ENCODE measurements at regions not wholly inside any gene's neighbourhood (a gene's known extent, or its start where the extent isn't known, plus 50 kb on each side); places are given as distances from the start of the nearest gene placed in this dataset.

DNA sequence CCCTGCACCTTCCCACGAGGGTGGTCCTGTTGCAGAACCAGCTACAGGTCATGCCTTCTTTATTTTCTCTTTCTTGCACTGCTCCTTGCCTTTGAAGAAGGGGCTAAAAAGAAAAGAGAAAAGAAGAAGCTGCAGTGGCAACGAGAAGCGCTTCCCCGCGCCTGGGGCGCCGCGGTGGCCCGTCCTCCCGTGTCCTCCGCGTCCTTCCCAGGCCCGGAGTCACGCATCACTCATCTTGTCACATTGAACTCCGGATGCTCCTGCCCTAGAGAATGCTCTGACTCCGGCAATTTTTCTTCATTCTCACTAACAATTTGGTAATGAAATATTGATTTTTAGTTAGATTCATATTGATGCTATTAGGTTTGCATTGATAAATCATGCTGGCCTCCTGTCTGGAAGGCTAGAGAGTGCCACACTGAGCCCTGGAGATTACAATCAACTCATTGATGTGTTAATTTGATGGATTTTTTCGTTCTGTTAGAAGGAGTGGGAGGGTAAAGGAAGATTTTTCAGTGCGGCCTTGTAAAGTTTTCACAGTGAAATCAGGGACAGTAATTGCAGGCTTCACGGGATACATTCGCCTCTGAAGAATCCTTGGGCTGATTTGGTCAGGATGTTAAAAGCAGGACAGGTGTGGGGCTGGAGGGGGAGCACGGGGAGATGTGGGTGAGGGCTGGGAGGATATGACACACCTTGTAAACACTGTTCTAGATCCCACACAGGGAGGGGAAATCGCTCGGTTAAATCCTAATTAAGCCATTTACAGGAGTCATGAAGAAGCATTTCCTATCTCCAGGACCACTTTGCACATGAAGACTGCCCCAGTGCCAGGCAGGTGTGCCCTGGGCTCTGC is 349.3 kb downstream of the ZNF516 start:
- DNase-seq = no peak
- TF ChIP-seq POLR2A (IDR thresholded peaks at IDR 0.05; ENCODE audit: low read length) (no peak), GATA1 (IDR thresholded peaks at IDR 0.05; ENCODE audit: low read depth, low read length) (no peak)

DNA sequence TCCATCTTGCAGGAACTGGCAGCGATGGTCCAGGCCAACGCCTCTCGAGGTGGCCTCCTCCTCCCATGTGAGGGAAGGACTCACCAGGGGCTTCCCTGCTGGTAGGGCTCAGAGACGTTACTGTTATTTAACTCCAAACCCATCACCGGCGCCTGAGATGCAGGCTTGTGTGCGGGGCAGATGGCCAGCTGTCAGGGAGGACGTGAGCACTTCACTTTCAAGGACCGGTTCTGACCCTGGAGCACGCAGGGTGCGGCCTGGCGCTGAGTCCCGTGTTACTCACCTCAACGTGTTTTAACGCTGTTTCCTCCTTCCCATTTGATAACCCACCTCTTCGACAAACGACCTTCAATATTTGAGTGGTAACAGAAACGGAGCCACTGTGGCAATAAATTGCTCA is 350.2 kb downstream of the ZNF516 start:
- no peak for TF ChIP-seq POLR2A (IDR thresholded peaks at IDR 0.05; ENCODE audit: low read length)
- no peak for DNase-seq

DNA sequence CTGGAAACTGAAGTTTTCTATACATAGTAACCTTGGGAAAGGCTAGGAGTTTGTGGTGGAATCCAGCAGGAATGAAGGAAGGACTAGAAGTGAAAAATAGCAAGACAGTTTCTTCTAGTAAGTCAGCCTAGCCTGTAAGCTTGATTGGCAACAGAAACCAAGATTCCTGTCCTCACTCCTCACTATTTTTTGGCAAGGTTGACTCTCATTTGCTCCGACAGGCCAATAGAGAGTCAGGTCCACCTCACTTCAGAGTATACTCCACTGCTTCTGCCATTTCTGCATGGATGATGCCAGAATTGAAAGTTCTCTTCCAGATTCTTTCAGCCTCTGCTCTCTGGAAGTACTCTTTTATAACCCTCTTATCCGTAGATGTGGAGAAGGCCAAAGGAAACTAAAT is 352.4 kb downstream of the ZNF516 start:
- no peak for TF ChIP-seq GATA1 (IDR thresholded peaks at IDR 0.05; ENCODE audit: low read depth, low read length)
- no peak for TF ChIP-seq POLR2A (IDR thresholded peaks at IDR 0.05; ENCODE audit: low read length)
- DNase-seq = no peak

DNA sequence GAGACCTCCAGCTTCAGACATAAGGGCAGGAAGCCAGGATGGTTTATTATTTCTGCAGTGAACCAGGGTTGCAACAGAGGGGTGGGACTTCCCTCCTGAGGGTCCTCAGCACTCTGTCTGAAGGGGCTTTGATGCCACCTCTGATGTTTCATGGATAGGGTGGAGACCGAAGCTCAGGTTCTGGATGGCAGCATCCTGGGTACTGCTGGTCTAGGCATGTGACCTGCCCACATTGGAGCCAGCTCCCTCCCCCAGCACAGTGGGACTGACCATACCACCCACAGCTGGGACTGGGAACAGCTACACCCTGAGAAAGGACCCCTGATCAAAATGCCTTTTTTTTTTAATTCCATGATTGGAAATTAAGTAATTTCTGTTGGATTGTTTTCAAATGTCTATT is 355.2 kb downstream of the ZNF516 start:
- TF ChIP-seq GATA1 (IDR thresholded peaks at IDR 0.05; ENCODE audit: low read depth, low read length) (no peak), POLR2A (IDR thresholded peaks at IDR 0.05; ENCODE audit: low read length) (no peak)

DNA sequence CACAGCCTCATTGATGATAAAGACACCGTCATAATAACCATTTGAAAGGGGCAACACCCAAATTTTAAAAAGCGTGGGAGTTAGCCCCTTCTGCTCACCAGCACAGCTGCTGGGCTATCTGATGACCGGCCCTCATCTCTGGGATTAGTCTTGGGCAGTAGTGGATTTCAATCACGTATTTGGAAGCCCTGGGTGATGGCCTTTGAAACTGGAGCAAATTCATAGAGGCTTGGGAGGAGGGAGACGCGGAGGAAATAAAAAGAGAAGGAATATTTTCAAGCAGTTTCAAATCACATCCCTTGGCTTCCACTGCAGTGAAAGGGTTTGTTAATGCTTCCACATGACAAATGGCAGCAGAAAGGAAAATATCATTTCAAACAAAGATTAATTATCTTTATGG is 357.8 kb downstream of the ZNF516 start:
- no peak for TF ChIP-seq GATA1 (IDR thresholded peaks at IDR 0.05; ENCODE audit: low read depth, low read length)
- no peak for TF ChIP-seq POLR2A (IDR thresholded peaks at IDR 0.05; ENCODE audit: low read length)
- DNase-seq = no peak

More for the DNA sequence above, 355.2 kb downstream of the ZNF516 start:
- DNase-seq = no peak

DNA sequence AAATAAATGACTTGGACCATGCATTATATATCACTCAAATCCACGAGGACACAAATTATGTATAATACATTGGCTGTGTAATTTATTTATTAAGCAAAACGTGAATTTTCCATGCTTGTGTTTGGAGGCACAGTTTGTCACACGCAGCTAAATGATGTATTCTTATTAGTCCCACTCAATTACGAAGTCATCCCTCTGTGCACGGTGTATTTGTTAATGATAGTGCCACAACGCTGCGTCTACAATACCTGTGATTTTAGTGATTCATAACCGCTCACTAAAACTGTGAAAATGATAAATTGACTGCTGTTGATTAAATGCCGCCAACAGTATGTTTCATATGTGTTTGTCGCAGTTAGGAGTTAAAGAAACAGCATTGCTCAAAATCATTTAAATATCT is 358.3 kb downstream of the ZNF516 start:
- no peak for DNase-seq
- TF ChIP-seq POLR2A (IDR thresholded peaks at IDR 0.05; ENCODE audit: low read length) = no peak
- TF ChIP-seq GATA1 (IDR thresholded peaks at IDR 0.05; ENCODE audit: low read depth, low read length) = no peak

DNA sequence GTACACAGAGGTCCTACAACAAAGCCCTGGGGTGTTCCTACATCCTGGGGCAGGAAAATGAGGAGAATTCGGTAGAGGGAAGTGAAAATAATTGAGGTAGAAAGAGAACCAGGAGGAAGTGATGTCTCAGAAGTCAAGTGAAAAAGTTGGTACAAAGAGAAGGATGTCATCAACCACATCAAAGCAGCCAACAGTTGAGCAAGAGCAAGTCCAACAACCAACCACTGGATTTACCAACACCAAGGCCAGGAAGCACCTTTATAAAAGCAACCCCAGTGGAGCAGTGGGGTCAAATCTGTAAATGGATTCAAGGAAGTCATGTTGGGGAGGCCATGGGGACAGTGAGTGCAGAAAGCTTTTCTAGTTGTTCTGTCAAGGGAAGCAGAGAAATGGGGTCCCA is 360.4 kb downstream of the ZNF516 start:
- no peak for DNase-seq
- TF ChIP-seq GATA1 (IDR thresholded peaks at IDR 0.05; ENCODE audit: low read depth, low read length) = no peak
- TF ChIP-seq POLR2A (IDR thresholded peaks at IDR 0.05; ENCODE audit: low read length) = no peak

DNA sequence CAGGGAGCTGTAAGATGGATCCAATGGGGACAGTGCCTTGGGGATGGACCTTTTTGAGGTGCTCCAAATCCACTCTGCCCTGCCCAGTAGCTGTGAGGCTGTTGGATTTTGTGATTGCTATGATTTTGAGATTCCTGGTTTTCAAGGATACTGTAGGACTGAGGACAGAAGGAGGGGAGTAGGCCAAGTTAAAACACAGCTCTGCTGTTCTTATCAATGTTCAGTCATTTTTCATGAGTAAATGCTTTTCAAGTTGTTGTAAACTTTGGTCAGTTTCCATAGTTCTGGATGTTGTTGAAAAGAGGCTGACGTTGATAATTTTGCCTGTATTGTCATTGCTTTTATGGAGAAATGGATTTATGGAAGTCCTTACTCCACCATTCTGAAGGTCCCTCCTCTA is 361.2 kb downstream of the ZNF516 start:
- TF ChIP-seq GATA1 (IDR thresholded peaks at IDR 0.05; ENCODE audit: low read depth, low read length) (no peak), POLR2A (IDR thresholded peaks at IDR 0.05; ENCODE audit: low read length) (no peak)
- no peak for DNase-seq

DNA sequence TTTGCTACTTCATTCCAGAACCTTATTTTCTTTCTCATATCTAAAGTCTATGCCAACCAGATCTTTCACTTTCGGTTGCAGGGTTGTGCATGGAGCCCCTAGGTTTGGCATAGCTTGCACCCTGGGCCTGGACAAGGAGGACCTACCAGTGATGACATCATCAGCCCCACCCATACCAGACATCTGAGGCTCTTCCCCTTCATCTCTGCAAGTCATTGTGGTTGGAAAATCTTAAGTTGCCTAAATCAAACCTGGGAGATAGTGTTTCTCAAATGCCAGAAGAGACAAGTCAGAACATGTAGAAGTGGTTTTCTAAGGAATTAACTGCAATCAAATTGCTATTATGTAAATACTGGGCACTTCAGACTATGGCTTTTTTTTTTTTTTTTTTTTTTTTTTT is 363.3 kb downstream of the ZNF516 start:
- DNase-seq = peak in 1 of 2 experiments; percentile 52
- TF ChIP-seq GATA1 (IDR thresholded peaks at IDR 0.05; ENCODE audit: low read depth, low read length) = no peak
- TF ChIP-seq POLR2A (IDR thresholded peaks at IDR 0.05; ENCODE audit: low read length) = no peak

DNA sequence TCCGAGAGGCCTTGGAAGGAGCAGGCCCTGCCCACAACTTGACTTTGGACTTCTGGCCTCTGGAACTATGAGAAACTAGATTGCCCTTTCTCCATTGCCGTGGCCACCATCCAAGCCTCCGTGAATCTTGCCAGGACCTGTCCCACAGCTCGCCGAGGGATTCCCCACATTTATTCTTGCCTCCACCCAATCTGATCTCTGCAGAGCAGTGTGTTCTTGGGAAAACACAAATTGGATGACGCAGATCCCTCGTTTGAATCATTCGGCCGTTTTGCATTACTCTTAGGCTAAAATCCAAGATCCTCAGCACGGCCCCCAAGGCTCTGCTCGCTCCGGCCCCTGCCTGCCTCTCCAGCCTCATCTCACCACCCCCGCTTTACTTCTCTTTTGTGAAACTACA is 364.2 kb downstream of the ZNF516 start:
- TF ChIP-seq GATA1 (IDR thresholded peaks at IDR 0.05; ENCODE audit: low read depth, low read length) (no peak), POLR2A (IDR thresholded peaks at IDR 0.05; ENCODE audit: low read length) (no peak)
- DNase-seq = no peak

DNA sequence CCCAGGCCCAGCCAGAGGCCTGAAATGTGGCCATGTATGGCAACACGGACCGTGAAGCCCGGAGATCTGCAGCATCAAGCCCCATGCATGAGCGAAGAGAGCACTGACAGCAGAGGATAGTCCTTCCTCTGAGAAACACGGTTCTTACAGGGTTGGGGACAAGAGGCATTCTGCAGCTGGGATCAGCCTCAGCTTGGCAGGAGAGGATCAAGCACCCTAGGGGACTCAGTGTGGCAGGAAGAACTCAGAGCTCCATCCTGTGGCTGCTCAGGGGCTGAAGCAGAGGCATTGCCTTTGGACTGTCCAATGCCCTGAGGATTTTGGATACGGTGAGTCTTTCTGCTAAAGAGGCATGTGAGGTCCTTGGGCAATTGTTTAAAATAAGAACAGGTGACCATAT is 368.7 kb downstream of the ZNF516 start:
- TF ChIP-seq POLR2A (IDR thresholded peaks at IDR 0.05; ENCODE audit: low read length) (no peak), GATA1 (IDR thresholded peaks at IDR 0.05; ENCODE audit: low read depth, low read length) (no peak)
- no peak for DNase-seq

DNA sequence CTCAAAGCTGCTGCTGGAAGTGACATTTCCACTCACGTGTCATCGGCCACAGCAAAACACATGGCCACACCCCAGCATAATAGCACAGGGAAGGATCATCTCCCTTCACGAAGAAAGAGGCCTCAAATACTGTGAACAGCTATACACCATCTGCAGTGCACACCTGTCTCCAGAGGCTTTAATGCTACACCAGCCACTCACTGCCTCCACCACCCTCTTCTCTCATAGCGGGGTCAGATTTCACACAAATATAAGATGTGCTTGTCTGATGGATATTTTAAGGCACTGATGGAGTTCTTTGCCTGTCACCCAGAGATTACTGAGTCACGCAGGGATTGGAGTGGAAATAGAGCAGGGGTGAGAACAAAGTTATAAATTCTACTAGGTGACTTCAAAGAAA is 374.0 kb downstream of the ZNF516 start:
- no peak for DNase-seq
- TF ChIP-seq GATA1 (IDR thresholded peaks at IDR 0.05; ENCODE audit: low read depth, low read length) (no peak), POLR2A (IDR thresholded peaks at IDR 0.05; ENCODE audit: low read length) (no peak)

DNA sequence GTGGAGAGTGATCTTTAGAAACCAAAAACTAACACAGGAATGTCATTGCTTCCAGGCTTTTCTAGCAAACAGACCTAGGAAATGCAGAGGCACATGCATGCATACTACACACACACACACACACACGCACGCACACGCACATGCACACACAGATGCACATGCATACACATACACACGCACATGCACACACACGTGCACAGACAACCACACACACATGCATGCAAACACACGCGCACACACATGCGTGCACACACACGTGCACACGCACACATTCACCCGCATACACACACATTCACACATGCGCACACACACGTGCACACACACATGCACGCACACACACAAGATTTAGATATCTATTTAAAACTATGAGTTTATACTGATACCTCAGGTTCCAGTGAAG is 379.5 kb downstream of the ZNF516 start:
- TF ChIP-seq GATA1 (IDR thresholded peaks at IDR 0.05; ENCODE audit: low read depth, low read length) (no peak), POLR2A (IDR thresholded peaks at IDR 0.05; ENCODE audit: low read length) (no peak)
- DNase-seq = no peak

DNA sequence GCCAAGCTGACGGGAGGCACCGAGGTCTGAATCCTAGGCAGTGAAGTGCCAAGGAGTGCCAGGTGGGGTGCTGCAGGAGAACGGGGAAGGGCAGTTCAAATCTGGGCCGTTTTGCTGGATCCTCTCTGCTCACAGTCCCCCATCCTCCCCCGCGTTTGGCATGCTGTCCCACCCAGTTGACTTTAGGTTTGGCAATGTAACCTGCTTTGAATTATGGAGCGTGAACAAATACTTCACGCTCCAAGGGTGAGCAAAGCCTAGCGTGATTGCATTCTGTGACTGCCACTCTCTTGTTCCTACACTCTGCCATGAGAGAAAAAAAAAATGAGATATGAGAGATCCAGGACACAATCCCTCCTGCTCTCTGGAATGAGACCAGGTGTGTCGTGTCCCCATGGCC is 381.9 kb downstream of the ZNF516 start:
- no peak for TF ChIP-seq GATA1 (IDR thresholded peaks at IDR 0.05; ENCODE audit: low read depth, low read length)
- TF ChIP-seq POLR2A (IDR thresholded peaks at IDR 0.05; ENCODE audit: low read length) = no peak
- no peak for DNase-seq

DNA sequence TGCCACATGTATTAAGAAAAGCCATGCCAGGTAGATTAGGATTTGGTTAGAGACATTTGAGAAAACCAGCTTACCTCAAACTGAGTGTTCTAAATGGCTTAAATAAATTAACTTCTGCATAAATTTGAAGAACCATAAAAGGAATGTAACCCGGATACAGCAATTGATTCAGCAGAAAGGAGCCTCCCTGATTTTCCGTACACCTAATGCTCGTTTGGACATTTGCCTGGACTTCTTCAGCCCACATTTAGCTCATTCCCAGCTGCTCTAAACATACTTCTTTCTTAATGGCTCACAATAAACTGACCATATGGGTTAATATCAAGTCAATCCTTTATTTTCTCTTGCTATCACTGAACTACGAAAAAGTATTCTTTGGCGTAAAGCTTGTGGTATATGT is 392.4 kb downstream of the ZNF516 start:
- no peak for DNase-seq
- TF ChIP-seq GATA1 (IDR thresholded peaks at IDR 0.05; ENCODE audit: low read depth, low read length) (no peak), POLR2A (IDR thresholded peaks at IDR 0.05; ENCODE audit: low read length) (no peak)
